Activated naive CD8-positive, alpha-beta T cell treated with anti-CD3 and anti-CD28 coated beads for 36 hours (primary cell): ENCODE measurements at regions not wholly inside any gene's neighbourhood (a gene's known extent, or its start where the extent isn't known, plus 50 kb on each side); places are given as distances from the start of the nearest gene placed in this dataset.
"Not testable (repeated sequence)": the region's sequence is repeated elsewhere in the genome, so short reads cannot be mapped to it uniquely, and the experiment has no call there.

Source experiments
- DNase-seq: peaks from one replicate; pipeline ENCODE4 v3.0.0; 2021
- H3K27ac Mint-ChIP-seq: one replicate; pipeline ENCODE4 v1.8.0; 2022; ENCODE audit warnings: mild to moderate bottlenecking, moderate library complexity, mixed read lengths
- H3K27me3 Mint-ChIP-seq: one replicate; pipeline ENCODE4 v1.8.0; 2022; ENCODE audit warnings: mild to moderate bottlenecking, mixed read lengths
- H3K36me3 Mint-ChIP-seq: one replicate; pipeline ENCODE4 v1.8.0; 2021; ENCODE audit warnings: mild to moderate bottlenecking, mixed read lengths
- H3K4me1 Mint-ChIP-seq: one replicate; pipeline ENCODE4 v1.8.0; 2021; ENCODE audit warnings: mixed read lengths
- H3K4me3 Mint-ChIP-seq: one replicate; pipeline ENCODE4 v1.8.0; 2022; ENCODE audit warnings: mild to moderate bottlenecking, moderate library complexity, mixed read lengths
- H3K9me3 Mint-ChIP-seq: one replicate; pipeline ENCODE4 v1.8.0; 2022; ENCODE audit warnings: mixed read lengths

DNA sequence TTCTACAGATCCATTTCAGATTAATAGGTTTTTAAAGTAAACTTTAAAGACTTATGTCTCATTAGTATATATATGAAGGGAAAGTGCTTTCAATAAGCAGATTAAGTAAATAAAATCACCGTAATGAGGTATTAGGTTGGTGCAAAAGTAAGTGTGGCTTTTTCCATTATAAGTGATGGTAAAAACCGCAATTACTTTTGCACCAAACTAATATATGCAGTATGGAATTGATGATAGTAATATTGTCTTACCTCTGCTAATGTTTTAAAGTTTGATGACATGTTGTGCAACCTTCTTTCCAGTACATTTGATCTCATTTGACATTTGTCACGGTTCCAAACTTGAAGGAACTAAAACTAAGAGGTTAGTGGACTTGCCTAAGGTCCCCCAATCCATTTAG is 1819.3 kb downstream of the PCDH9 start:
- Mint-ChIP-seq H3K9me3 (no peaks in the 10 kb centered on the region), H3K27me3 (no peaks in the 10 kb centered on the region), H3K36me3 (no peaks in the 10 kb centered on the region), H3K27ac (no peak overlapping the region), H3K4me1 (no peaks in the 10 kb centered on the region), H3K4me3 (no peak overlapping the region)
- no peak for DNase-seq

- no peaks in the 10 kb centered on the region for H3K4me1 Mint-ChIP-seq
- H3K4me3 Mint-ChIP-seq = no peak overlapping the region
- no peaks in the 10 kb centered on the region for H3K9me3 Mint-ChIP-seq
- H3K36me3 Mint-ChIP-seq = no peaks in the 10 kb centered on the region
- no peak for DNase-seq
- no peaks in the 10 kb centered on the region for H3K27me3 Mint-ChIP-seq
- no peak overlapping the region for H3K27ac Mint-ChIP-seq
Measured at GRCh38 chr13:65401315-65401714, 1828.8 kb downstream of the PCDH9 start.

DNA sequence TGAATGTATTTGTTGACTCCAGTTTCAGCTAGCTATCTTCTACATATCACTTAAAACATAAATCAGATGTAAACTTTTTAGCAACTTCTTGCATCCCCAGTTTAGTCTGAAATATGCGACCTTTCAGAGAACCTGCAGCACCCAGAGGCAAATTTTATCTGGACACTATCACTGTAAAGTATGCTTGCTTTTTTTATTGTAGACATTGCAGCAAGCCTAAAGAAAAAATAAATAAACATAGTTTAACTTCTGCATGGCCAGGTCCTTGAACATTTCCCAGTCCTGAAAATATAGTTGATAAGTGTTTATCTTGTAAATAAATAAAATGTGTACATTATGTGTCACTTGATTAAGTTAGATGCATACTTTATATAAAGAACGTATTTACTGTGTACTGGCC is 1829.4 kb downstream of the PCDH9 start:
- no peaks in the 10 kb centered on the region for H3K4me1 Mint-ChIP-seq
- no peaks in the 10 kb centered on the region for H3K27me3 Mint-ChIP-seq
- no peaks in the 10 kb centered on the region for H3K9me3 Mint-ChIP-seq
- no peaks in the 10 kb centered on the region for H3K36me3 Mint-ChIP-seq
- no peak overlapping the region for H3K27ac Mint-ChIP-seq
- H3K4me3 Mint-ChIP-seq = no peak overlapping the region
- DNase-seq = no peak

- Mint-ChIP-seq H3K9me3 (peaks cover 9% of the 10 kb centered on the region), H3K4me3 (no peak overlapping the region), H3K27me3 (no peaks in the 10 kb centered on the region), H3K36me3 (no peaks in the 10 kb centered on the region), H3K4me1 (no peaks in the 10 kb centered on the region), H3K27ac (no peak overlapping the region)
- no peak for DNase-seq
Measured at GRCh38 chr13:65387743-65388347, 1842.3 kb downstream of the PCDH9 start.

- Mint-ChIP-seq H3K9me3 (peaks cover 13% of the 10 kb centered on the region), H3K4me1 (no peaks in the 10 kb centered on the region), H3K36me3 (no peaks in the 10 kb centered on the region), H3K27me3 (no peaks in the 10 kb centered on the region), H3K4me3 (no peak overlapping the region), H3K27ac (no peak overlapping the region)
- DNase-seq = no peak
Measured at GRCh38 chr13:65378943-65379519, 1851.1 kb downstream of the PCDH9 start.

GRCh38 chr13:65378484-65378883 is 1851.7 kb downstream of the PCDH9 start:
- H3K4me1 Mint-ChIP-seq = no peaks in the 10 kb centered on the region
- H3K4me3 Mint-ChIP-seq = no peak overlapping the region
- H3K9me3 Mint-ChIP-seq = peaks cover 11% of the 10 kb centered on the region
- DNase-seq = no peak
- H3K27me3 Mint-ChIP-seq = no peaks in the 10 kb centered on the region
- no peaks in the 10 kb centered on the region for H3K36me3 Mint-ChIP-seq
- H3K27ac Mint-ChIP-seq = no peak overlapping the region

DNA sequence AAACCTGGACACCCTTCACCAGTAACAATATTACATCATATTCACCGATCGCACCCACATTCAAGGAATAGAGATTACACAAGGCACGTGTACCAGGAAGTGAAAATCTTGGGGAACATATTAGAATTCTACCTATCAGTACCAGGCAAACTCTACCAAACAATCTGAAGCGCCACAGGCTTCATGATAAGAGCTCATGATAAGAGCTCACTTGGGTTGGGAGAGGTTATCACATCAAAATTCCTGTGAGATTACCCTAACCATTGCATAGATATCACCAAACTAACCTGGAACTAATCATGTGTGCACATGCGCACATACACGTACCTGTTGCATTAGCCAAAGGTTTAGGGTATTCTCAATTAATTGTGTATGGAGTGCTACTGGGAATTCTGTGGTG is 1861.3 kb downstream of the PCDH9 start:
- Mint-ChIP-seq H3K4me1 (no peaks in the 10 kb centered on the region), H3K27ac (no peak overlapping the region), H3K4me3 (no peak overlapping the region), H3K9me3 (peaks cover 3% of the 10 kb centered on the region), H3K27me3 (no peaks in the 10 kb centered on the region), H3K36me3 (no peaks in the 10 kb centered on the region)
- DNase-seq = no peak

DNA sequence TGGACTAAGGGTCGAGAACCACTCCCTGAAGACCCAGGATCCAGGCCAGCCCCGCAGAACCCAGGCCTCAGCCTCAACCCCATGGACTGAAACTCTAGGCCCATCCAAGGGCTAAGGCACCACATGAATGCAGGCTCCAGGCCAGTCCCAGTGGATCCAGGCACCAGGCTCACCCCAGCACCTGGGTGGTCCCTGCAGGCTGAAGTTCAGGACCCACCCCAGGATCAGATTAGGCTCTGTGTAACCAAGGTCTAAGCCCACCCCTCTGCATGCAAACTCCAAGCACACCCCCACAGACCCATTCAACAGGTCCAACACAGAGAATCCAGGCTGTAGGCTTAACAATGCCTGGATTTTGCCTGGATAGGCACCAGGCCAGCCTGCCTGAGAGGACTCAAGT is 1876.2 kb downstream of the PCDH9 start:
- no peak for DNase-seq
- Mint-ChIP-seq H3K27me3 (no peaks in the 10 kb centered on the region), H3K27ac (no peak overlapping the region), H3K36me3 (no peaks in the 10 kb centered on the region), H3K4me1 (no peaks in the 10 kb centered on the region), H3K9me3 (peaks cover 10% of the 10 kb centered on the region), H3K4me3 (no peak overlapping the region)

GRCh38 chr13:65353150-65353549 is 1877.0 kb downstream of the PCDH9 start:
- H3K36me3 Mint-ChIP-seq, H3K4me3 Mint-ChIP-seq, H3K27me3 Mint-ChIP-seq, H3K27ac Mint-ChIP-seq, H3K9me3 Mint-ChIP-seq, H3K4me1 Mint-ChIP-seq, DNase-seq: not testable (repeated sequence)

GRCh38 chr13:65347420-65348030 is 1882.6 kb downstream of the PCDH9 start:
- Mint-ChIP-seq H3K27ac (no peak overlapping the region), H3K9me3 (peaks cover 5% of the 10 kb centered on the region), H3K27me3 (no peaks in the 10 kb centered on the region), H3K36me3 (no peaks in the 10 kb centered on the region), H3K4me1 (no peaks in the 10 kb centered on the region), H3K4me3 (no peak overlapping the region)
- no peak for DNase-seq

- Mint-ChIP-seq H3K4me1 (no peaks in the 10 kb centered on the region), H3K4me3 (no peak overlapping the region), H3K9me3 (peaks cover 2% of the 10 kb centered on the region), H3K27me3 (no peaks in the 10 kb centered on the region), H3K36me3 (no peaks in the 10 kb centered on the region), H3K27ac (no peak overlapping the region)
- no peak for DNase-seq
Measured at GRCh38 chr13:65343898-65344663, 1886.1 kb downstream of the PCDH9 start.

- no peak overlapping the region for H3K4me3 Mint-ChIP-seq
- DNase-seq = no peak
- H3K27me3 Mint-ChIP-seq = no peaks in the 10 kb centered on the region
- no peaks in the 10 kb centered on the region for H3K4me1 Mint-ChIP-seq
- no peaks in the 10 kb centered on the region for H3K36me3 Mint-ChIP-seq
- no peak overlapping the region for H3K27ac Mint-ChIP-seq
- peaks cover 2% of the 10 kb centered on the region for H3K9me3 Mint-ChIP-seq
Measured at GRCh38 chr13:65342541-65343337, 1887.4 kb downstream of the PCDH9 start.

DNA sequence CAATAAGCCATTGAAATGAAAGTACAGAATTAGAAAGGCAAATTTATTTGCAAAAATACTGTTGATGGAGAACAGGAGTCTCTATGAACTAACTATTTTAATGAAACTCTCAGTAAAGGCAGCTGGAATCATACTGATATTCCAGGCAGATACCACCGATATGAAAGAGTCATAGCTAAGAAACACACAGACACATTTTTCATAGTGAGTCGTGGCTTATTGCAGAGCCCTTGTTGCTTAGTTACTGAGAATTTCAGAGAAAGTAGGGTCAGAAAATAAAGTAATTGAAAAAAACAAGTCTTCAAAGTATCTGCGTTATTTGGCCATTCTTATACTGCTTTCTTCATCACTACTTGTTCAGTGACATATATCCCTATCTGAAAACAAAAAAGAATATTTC is 1890.9 kb downstream of the PCDH9 start:
- Mint-ChIP-seq H3K27ac (no peak overlapping the region), H3K4me3 (no peak overlapping the region), H3K4me1 (no peaks in the 10 kb centered on the region), H3K27me3 (no peaks in the 10 kb centered on the region), H3K36me3 (no peaks in the 10 kb centered on the region), H3K9me3 (no peaks in the 10 kb centered on the region)
- no peak for DNase-seq

DNA sequence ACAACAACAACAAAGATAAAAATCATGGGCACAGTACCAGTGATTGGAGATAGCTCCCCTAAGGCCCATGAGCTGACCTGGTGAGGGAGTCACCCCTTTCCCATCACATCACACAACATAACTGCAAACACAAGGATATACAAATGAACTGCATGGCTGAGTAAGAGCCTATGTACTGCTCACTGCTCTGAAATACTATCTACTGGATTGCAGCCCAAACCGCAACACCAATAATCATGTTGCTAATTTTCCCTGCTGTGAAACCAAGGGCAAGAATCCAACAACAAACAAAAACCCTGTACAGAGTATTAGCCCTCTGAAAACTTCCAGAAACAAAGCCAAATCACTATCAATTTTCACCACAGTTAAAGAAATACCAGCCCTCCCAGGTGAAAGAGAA is 1893.2 kb downstream of the PCDH9 start:
- Mint-ChIP-seq H3K36me3 (no peaks in the 10 kb centered on the region), H3K27me3 (no peaks in the 10 kb centered on the region), H3K4me1 (no peaks in the 10 kb centered on the region), H3K27ac (no peak overlapping the region), H3K4me3 (no peak overlapping the region), H3K9me3 (no peaks in the 10 kb centered on the region)
- DNase-seq = no peak
